OCI-LY1 (cell line): ENCODE measurements at regions not wholly inside any gene's neighbourhood (a gene's known extent, or its start where the extent isn't known, plus 50 kb on each side); places are given as distances from the start of the nearest gene placed in this dataset.

Source experiments
- EZH2 ChIP-seq: fragments of 200-600 bp; sonication (generic), shearing (Covaris generic); IDR thresholded peaks from 2 replicates; pipeline ENCODE4 v1.8.0; 2017; ENCODE audit warnings: borderline replicate concordance, mixed run types, mild to moderate bottlenecking, antibody characterized with exemption, low read length, moderate library complexity, mixed read lengths
- TF ChIP-seq, protein P1 (sequence below): fragments of 200-600 bp; sonication (generic), shearing (Covaris generic); IDR thresholded peaks from 2 replicates; pipeline ENCODE4 v1.5.1; 2017; ENCODE audit warnings: mild to moderate bottlenecking, antibody characterized with exemption, low read length, moderate library complexity, mixed read lengths

DNA sequence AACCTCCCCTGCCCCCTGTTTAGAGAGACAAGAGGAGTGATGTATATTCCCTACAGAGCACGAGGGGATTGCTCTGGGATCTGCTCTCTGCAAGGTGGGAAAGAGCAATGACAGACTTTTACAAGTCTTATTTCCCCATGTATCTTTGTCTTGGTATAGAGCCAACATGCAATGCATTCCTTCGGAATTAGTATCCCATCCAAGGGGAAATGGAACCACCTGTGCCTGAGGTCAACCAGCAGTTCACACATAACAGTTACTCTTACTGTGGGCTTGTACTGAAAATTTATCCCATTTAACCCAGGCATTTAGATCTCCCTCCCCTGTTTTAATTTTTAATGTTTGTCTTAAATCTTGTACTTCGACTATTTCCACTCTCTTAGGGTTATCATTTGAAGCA, 250.4 kb downstream of the C6orf118 start:
- TF ChIP-seq, protein P1, sequence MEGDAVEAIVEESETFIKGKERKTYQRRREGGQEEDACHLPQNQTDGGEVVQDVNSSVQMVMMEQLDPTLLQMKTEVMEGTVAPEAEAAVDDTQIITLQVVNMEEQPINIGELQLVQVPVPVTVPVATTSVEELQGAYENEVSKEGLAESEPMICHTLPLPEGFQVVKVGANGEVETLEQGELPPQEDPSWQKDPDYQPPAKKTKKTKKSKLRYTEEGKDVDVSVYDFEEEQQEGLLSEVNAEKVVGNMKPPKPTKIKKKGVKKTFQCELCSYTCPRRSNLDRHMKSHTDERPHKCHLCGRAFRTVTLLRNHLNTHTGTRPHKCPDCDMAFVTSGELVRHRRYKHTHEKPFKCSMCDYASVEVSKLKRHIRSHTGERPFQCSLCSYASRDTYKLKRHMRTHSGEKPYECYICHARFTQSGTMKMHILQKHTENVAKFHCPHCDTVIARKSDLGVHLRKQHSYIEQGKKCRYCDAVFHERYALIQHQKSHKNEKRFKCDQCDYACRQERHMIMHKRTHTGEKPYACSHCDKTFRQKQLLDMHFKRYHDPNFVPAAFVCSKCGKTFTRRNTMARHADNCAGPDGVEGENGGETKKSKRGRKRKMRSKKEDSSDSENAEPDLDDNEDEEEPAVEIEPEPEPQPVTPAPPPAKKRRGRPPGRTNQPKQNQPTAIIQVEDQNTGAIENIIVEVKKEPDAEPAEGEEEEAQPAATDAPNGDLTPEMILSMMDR: no peak
- TF ChIP-seq EZH2: no peak
